GM23338 (cell line): ENCODE measurements at regions not wholly inside any gene's neighbourhood (a gene's known extent, or its start where the extent isn't known, plus 50 kb on each side); places are given as distances from the start of the nearest gene placed in this dataset.

Experiments used
- ATAC-seq: fragments of 200-7000 bp; cut with Tn5 transposase; 3 replicates; pipeline ENCODE4 v1.9.1; 2020
- DNase-seq: peaks from one replicate; pipeline ENCODE4 v3.0.0-alpha.2; 2015; ENCODE audit warnings: low spot score
- H2AFZ ChIP-seq: fragments of 200-600 bp; sonication (generic); 2 replicates; pipeline ENCODE4 v1.8.0; 2016; ENCODE audit warnings: antibody characterized with exemption, mild to moderate bottlenecking, moderate library complexity
- H3F3A ChIP-seq: fragments of 200-600 bp; sonication (generic); replicated peaks from 2 replicates; pipeline ENCODE4 v1.8.0; 2017; ENCODE audit warnings: antibody characterized with exemption, mixed run types, low read depth
- H3K27ac ChIP-seq: fragments of 200-600 bp; sonication (generic); 2 replicates; pipeline ENCODE4 v1.6.1; 2016; ENCODE audit warnings: low read depth
- H3K27me3 ChIP-seq: fragments of 200-600 bp; sonication (generic); 2 replicates; pipeline ENCODE4 v1.8.0; 2016; ENCODE audit warnings: mild to moderate bottlenecking, mixed run types, moderate library complexity; ENCODE audit not compliant: insufficient read depth
- H3K36me3 ChIP-seq: fragments of 200-600 bp; sonication (generic); 2 replicates; pipeline ENCODE4 v1.8.0; 2016; ENCODE audit warnings: mild to moderate bottlenecking; ENCODE audit not compliant: insufficient read depth
- H3K4me1 ChIP-seq: fragments of 200-600 bp; sonication (generic); 2 replicates; pipeline ENCODE4 v1.8.0; 2016; ENCODE audit warnings: mild to moderate bottlenecking, moderate library complexity; ENCODE audit not compliant: insufficient read depth
- H3K4me2 ChIP-seq: fragments of 200-600 bp; sonication (generic); 2 replicates; pipeline ENCODE4 v1.7.1; 2017; ENCODE audit warnings: mixed run types
- H3K4me3 ChIP-seq: fragments of 200-600 bp; sonication (generic); 2 replicates; pipeline ENCODE4 v1.6.1; 2016; ENCODE audit warnings: mixed run types
- H3K79me2 ChIP-seq: fragments of 200-600 bp; sonication (generic); replicated peaks from 2 replicates; pipeline ENCODE4 v1.8.0; 2017; ENCODE audit warnings: mild to moderate bottlenecking; ENCODE audit not compliant: insufficient read depth
- H3K9me2 ChIP-seq: fragments of 200-600 bp; sonication (generic); 2 replicates; pipeline ENCODE4 v1.8.0; 2017; ENCODE audit not compliant: insufficient read depth
- H4K20me1 ChIP-seq: fragments of 200-600 bp; sonication (generic); replicated peaks from 2 replicates; pipeline ENCODE4 v1.8.0; 2017; ENCODE audit warnings: mild to moderate bottlenecking; ENCODE audit not compliant: insufficient read depth
- H3K27ac Mint-ChIP-seq: 2 replicates; pipeline ENCODE4 v1.8.0; 2020; ENCODE audit warnings: inconsistent platforms, mild to moderate bottlenecking, moderate library complexity, mixed read lengths
- H3K27me3 Mint-ChIP-seq: 3 replicates; pipeline ENCODE4 v1.8.0; 2022; ENCODE audit warnings: low read depth, mild to moderate bottlenecking, moderate library complexity, mixed read lengths, inconsistent platforms; ENCODE audit not compliant: insufficient read depth, poor library complexity
- H3K36me3 Mint-ChIP-seq: 3 replicates; pipeline ENCODE4 v1.8.0; 2021; ENCODE audit warnings: low read depth, mild to moderate bottlenecking, inconsistent platforms, moderate library complexity, mixed read lengths
- H3K4me1 Mint-ChIP-seq: 3 replicates; pipeline ENCODE4 v1.8.0; 2020; ENCODE audit warnings: mild to moderate bottlenecking, inconsistent platforms, mixed read lengths
- H3K4me3 Mint-ChIP-seq: 3 replicates; pipeline ENCODE4 v1.8.0; 2021; ENCODE audit warnings: moderate library complexity, mild to moderate bottlenecking, inconsistent platforms, mixed read lengths
- H3K9me3 Mint-ChIP-seq: 3 replicates; pipeline ENCODE4 v1.8.0; 2020; ENCODE audit warnings: moderate library complexity, mild to moderate bottlenecking, inconsistent platforms, mixed read lengths
- CREB1 ChIP-seq: fragments of 250-450 bp; sonication (Bioruptor Pico); IDR thresholded peaks from 2 replicates; pipeline ENCODE4 v1.5.0; 2020; ENCODE audit warnings: low read depth, mild to moderate bottlenecking, moderate library complexity
- CTCF ChIP-seq, 2 experiments: fragments of 200-600 bp in 1 of 2; sonication (generic) in 1 of 2; conservative IDR thresholded peaks; 2 replicates each; pipeline versions ENCODE4 v1.5.1 to v1.6.1; 2016 to 2017; ENCODE audit warnings: antibody characterized with exemption in 2 of 2, low read depth in 2 of 2, mild to moderate bottlenecking in 2 of 2, moderate library complexity in 1 of 2
- ETS1 ChIP-seq: IDR thresholded peaks from 2 replicates; pipeline ENCODE4 v1.6.1; 2016; ENCODE audit warnings: antibody characterized with exemption
- EZH2 ChIP-seq: fragments of 200-600 bp; sonication (generic); IDR thresholded peaks from one replicate; pipeline ENCODE4 v1.8.0; 2017; ENCODE audit warnings: antibody characterized with exemption, mild to moderate bottlenecking, low read depth; ENCODE audit not compliant: unreplicated experiment
- EZH2phosphoT487 ChIP-seq: fragments of 200-600 bp; sonication (generic); IDR thresholded peaks from one replicate; pipeline ENCODE4 v1.8.1; 2018; ENCODE audit warnings: antibody characterized with exemption; ENCODE audit not compliant: unreplicated experiment
- JUNB ChIP-seq: IDR thresholded peaks from one replicate; pipeline ENCODE4 v1.6.1; 2016; ENCODE audit warnings: antibody characterized with exemption; ENCODE audit not compliant: unreplicated experiment
- NANOG ChIP-seq: IDR thresholded peaks from 2 replicates; pipeline ENCODE4 v1.6.1; 2016; ENCODE audit warnings: antibody characterized with exemption, borderline replicate concordance
- POLR2AphosphoS5 ChIP-seq: IDR thresholded peaks from 2 replicates; pipeline ENCODE4 v1.6.1; 2016; ENCODE audit warnings: antibody characterized with exemption, low read depth
- STAT1 ChIP-seq: IDR thresholded peaks from one replicate; pipeline ENCODE4 v1.6.1; 2016; ENCODE audit warnings: antibody characterized with exemption; ENCODE audit not compliant: unreplicated experiment
- ZNF114 ChIP-seq: fragments of 250-450 bp; sonication (Bioruptor Pico); IDR thresholded peaks from 2 replicates; pipeline ENCODE4 v1.5.0; 2020; ENCODE audit warnings: mild to moderate bottlenecking, moderate library complexity
- ZNF331 ChIP-seq: fragments of 250-450 bp; sonication (Bioruptor Pico); IDR thresholded peaks from 2 replicates; pipeline ENCODE4 v1.5.0; 2020; ENCODE audit warnings: low read depth, mild to moderate bottlenecking, moderate library complexity
- ZNF462 ChIP-seq: fragments of 250-450 bp; sonication (Bioruptor Pico); IDR thresholded peaks from 2 replicates; pipeline ENCODE4 v1.5.0; 2020; ENCODE audit warnings: mild to moderate bottlenecking, moderate library complexity
- TF ChIP-seq, protein P1 (sequence below): IDR thresholded peaks from one replicate; pipeline ENCODE4 v1.6.1; 2018; ENCODE audit warnings: antibody characterized with exemption; ENCODE audit not compliant: unreplicated experiment

DNA sequence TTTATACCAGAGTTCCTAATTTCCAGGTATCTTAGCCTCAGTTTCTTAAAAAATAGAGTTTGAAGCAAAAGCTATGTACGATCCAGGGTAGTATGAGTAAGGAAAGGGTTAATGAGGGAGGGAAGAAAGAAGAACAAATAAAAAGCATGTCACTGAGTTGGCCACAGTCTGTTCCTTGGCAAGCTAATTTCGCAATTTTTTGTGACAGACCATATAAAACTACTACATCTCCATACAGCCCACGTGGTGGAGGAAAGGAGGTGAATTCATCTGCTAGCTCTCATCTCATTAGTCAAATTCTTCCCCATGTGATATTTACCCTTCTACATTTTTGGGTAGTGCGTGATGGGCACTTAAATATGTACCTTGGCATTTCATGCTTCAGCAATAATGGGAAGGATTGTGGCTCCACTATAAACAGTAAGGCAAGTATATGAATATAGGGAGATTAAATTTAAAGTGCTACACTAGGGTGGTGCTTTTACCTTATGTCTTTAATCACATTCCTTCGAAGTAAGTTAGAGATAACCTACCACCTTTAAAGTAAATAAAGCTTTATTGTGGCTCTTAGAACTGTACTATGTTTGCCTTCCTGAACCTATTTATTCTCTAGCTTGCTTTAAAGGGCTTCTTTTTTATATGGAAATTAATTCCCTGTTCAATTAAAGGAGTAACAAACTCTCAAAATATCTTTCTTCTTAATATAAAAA is 102.1 kb upstream of the VAMP7 start:
- ATAC-seq, result no peak
- H3K27ac ChIP-seq, result no peak overlapping the region
- H2AFZ ChIP-seq, result no peak overlapping the region
- Mint-ChIP-seq H3K9me3 (peaks cover 77% of the 10 kb centered on the region), H3K36me3 (peaks cover 5% of the 10 kb centered on the region), H3K27me3 (no peaks in the 10 kb centered on the region), H3K4me3 (no peak overlapping the region), H3K4me1 (no peaks in the 10 kb centered on the region; the same call in 2 of the 3 replicates), H3K27ac (no peak overlapping the region)
- DNase-seq, result no peak
- no peak overlapping the region for H3K4me3 ChIP-seq
- H3K27me3 ChIP-seq, result no peaks in the 10 kb centered on the region
- no peaks in the 10 kb centered on the region for H3K9me2 ChIP-seq
- no peak overlapping the region for H3K4me2 ChIP-seq
- 0 out of 2 replicates have a peak, but pooled peaks cover 3% of the 10 kb centered on the region for H3K36me3 ChIP-seq
- H3K79me2 ChIP-seq, result no peaks in the 10 kb centered on the region
- TF ChIP-seq STAT1, result no peak
- TF ChIP-seq NANOG, result no peak
- TF ChIP-seq ZNF114, result no peak
- TF ChIP-seq, protein P1, sequence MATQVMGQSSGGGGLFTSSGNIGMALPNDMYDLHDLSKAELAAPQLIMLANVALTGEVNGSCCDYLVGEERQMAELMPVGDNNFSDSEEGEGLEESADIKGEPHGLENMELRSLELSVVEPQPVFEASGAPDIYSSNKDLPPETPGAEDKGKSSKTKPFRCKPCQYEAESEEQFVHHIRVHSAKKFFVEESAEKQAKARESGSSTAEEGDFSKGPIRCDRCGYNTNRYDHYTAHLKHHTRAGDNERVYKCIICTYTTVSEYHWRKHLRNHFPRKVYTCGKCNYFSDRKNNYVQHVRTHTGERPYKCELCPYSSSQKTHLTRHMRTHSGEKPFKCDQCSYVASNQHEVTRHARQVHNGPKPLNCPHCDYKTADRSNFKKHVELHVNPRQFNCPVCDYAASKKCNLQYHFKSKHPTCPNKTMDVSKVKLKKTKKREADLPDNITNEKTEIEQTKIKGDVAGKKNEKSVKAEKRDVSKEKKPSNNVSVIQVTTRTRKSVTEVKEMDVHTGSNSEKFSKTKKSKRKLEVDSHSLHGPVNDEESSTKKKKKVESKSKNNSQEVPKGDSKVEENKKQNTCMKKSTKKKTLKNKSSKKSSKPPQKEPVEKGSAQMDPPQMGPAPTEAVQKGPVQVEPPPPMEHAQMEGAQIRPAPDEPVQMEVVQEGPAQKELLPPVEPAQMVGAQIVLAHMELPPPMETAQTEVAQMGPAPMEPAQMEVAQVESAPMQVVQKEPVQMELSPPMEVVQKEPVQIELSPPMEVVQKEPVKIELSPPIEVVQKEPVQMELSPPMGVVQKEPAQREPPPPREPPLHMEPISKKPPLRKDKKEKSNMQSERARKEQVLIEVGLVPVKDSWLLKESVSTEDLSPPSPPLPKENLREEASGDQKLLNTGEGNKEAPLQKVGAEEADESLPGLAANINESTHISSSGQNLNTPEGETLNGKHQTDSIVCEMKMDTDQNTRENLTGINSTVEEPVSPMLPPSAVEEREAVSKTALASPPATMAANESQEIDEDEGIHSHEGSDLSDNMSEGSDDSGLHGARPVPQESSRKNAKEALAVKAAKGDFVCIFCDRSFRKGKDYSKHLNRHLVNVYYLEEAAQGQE, result no peak
- TF ChIP-seq JUNB, result no peak
- TF ChIP-seq EZH2phosphoT487, result no peak
- TF ChIP-seq ZNF331 (CRISPR knock-in tag), result no peak
- TF ChIP-seq ETS1, result no peak
- TF ChIP-seq POLR2AphosphoS5, result no peak
- TF ChIP-seq EZH2, result no peak
- TF ChIP-seq ZNF462, result no peak
- TF ChIP-seq CREB1 (CRISPR knock-in tag), result no peak
- no peak for TF ChIP-seq CTCF (conservative IDR thresholded peaks at IDR 0.05; ENCODE audit: low read depth in 2 of 2)
- no peaks in the 10 kb centered on the region for H4K20me1 ChIP-seq
- H3K4me1 ChIP-seq, result no peaks in the 10 kb centered on the region
- H3F3A ChIP-seq, result no peaks in the 10 kb centered on the region
